ENCODE measurements at regions not wholly inside any gene's neighbourhood (a gene's known extent, or its start where the extent isn't known, plus 50 kb on each side); places are given as distances from the start of the nearest gene placed in this dataset.

GRCh38 chr12:102722147-102722546 lies 194.9 kb downstream of the PAH start:
- TF ChIP-seq POLR2A (IDR thresholded peaks at IDR 0.05; ENCODE audit: low read length) (no peak), GATA1 (IDR thresholded peaks at IDR 0.05; ENCODE audit: low read depth, low read length) (no peak)

Data from erythroblast (primary cell).